WTC11 (cell line): ENCODE measurements at regions not wholly inside any gene's neighbourhood (a gene's known extent, or its start where the extent isn't known, plus 50 kb on each side); places are given as distances from the start of the nearest gene placed in this dataset.

Experiments
- ATAC-seq: fragments of 200-7000 bp; cut with Tn5 transposase; 2 replicates; pipeline ENCODE4 v1.10.0; 2021; ENCODE audit warnings: mild to moderate bottlenecking, moderate library complexity
- CTCF ChIA-PET: fragments of 300-600 bp; sonication (Branson Sonifier 250); formaldehyde crosslinking; loops from one replicate; lab custom pipeline; 2021; ENCODE audit warnings: antibody characterized with exemption; lab: Charles Lee
- POLR2A ChIA-PET: fragments of 350-600 bp; sonication (Branson Sonifier 250); formaldehyde crosslinking; loops from one replicate; lab custom pipeline; 2021; ENCODE audit warnings: antibody characterized with exemption; lab: Charles Lee
- DNase-seq: peaks from one replicate; pipeline ENCODE4 v3.0.0; 2021; ENCODE audit warnings: low spot score
- H3K27ac Mint-ChIP-seq: 2 replicates; pipeline ENCODE4 v1.8.0; 2021; ENCODE audit warnings: mixed read lengths
- H3K27me3 Mint-ChIP-seq: 2 replicates; pipeline ENCODE4 v1.8.0; 2021; ENCODE audit warnings: low read depth, mild to moderate bottlenecking, moderate library complexity, mixed read lengths
- H3K36me3 Mint-ChIP-seq: 2 replicates; pipeline ENCODE4 v1.8.0; 2021; ENCODE audit warnings: mixed read lengths
- H3K4me1 Mint-ChIP-seq: 2 replicates; pipeline ENCODE4 v1.8.0; 2022; ENCODE audit warnings: mixed read lengths
- H3K4me3 Mint-ChIP-seq: 2 replicates; pipeline ENCODE4 v1.8.0; 2021; ENCODE audit warnings: mild to moderate bottlenecking, moderate library complexity, mixed read lengths
- H3K9me3 Mint-ChIP-seq: 2 replicates; pipeline ENCODE4 v1.8.0; 2021; ENCODE audit warnings: mixed read lengths
- ATF3 ChIP-seq: sonication (generic); formaldehyde crosslinking; conservative IDR thresholded peaks from 2 replicates; pipeline ENCODE4 v1.8.1; 2022; ENCODE audit warnings: mild to moderate bottlenecking, missing genetic modification reagents
- CTCF ChIP-seq: fragments of 200-600 bp; IDR thresholded peaks from 2 replicates; pipeline ENCODE4 v1.8.0; 2022; ENCODE audit warnings: antibody characterized with exemption
- ELF4 ChIP-seq: sonication (generic); formaldehyde crosslinking; IDR thresholded peaks from 2 replicates; pipeline ENCODE4 v1.8.1; 2022; ENCODE audit warnings: low read depth, mild to moderate bottlenecking, moderate library complexity, missing genetic modification reagents
- JUN ChIP-seq: sonication (generic); formaldehyde crosslinking; IDR thresholded peaks from 2 replicates; pipeline ENCODE4 v1.8.0; 2023; ENCODE audit warnings: mild to moderate bottlenecking, missing genetic modification reagents
- NFATC4 ChIP-seq: fragments of 250-450 bp; sonication (Bioruptor Pico); IDR thresholded peaks from 2 replicates; pipeline ENCODE4 v1.9.0; 2021; ENCODE audit warnings: mild to moderate bottlenecking
- OVOL2 ChIP-seq: fragments of 250-450 bp; sonication (Bioruptor Pico); IDR thresholded peaks from 2 replicates; pipeline ENCODE4 v1.9.0; 2021; ENCODE audit warnings: mild to moderate bottlenecking, borderline replicate concordance
- TEAD4 ChIP-seq: sonication (generic); formaldehyde crosslinking; IDR thresholded peaks from 2 replicates; pipeline ENCODE4 v1.8.0; 2022; ENCODE audit warnings: mild to moderate bottlenecking, missing genetic modification reagents
- TP53 ChIP-seq: sonication (generic); formaldehyde crosslinking; IDR thresholded peaks from 2 replicates; pipeline ENCODE4 v1.8.1; 2023; ENCODE audit warnings: mild to moderate bottlenecking, missing genetic modification reagents
- ZBTB43 ChIP-seq: sonication (generic); formaldehyde crosslinking; IDR thresholded peaks from 2 replicates; pipeline ENCODE4 v1.8.1; 2023; ENCODE audit warnings: mild to moderate bottlenecking, missing genetic modification reagents
- ZNF138 ChIP-seq: sonication (generic); formaldehyde crosslinking; conservative IDR thresholded peaks from 2 replicates; pipeline ENCODE4 v1.8.1; 2022; ENCODE audit warnings: mild to moderate bottlenecking, moderate library complexity, missing genetic modification reagents
- ZNF263 ChIP-seq: sonication (generic); formaldehyde crosslinking; IDR thresholded peaks from 2 replicates; pipeline ENCODE4 v1.8.1; 2022; ENCODE audit warnings: low read depth, mild to moderate bottlenecking, moderate library complexity, missing genetic modification reagents
- TF ChIP-seq, protein P1 (sequence below): sonication (generic); formaldehyde crosslinking; conservative IDR thresholded peaks from 2 replicates; pipeline ENCODE4 v1.8.1; 2023; ENCODE audit warnings: mild to moderate bottlenecking, low read depth, missing genetic modification reagents, moderate library complexity
- TF ChIP-seq, protein P2 (sequence below): sonication (generic); formaldehyde crosslinking; IDR thresholded peaks from 2 replicates; pipeline ENCODE4 v1.8.0; 2022; ENCODE audit warnings: mild to moderate bottlenecking, missing genetic modification reagents
- TF ChIP-seq, protein P3 (sequence below): sonication (generic); formaldehyde crosslinking; IDR thresholded peaks from 2 replicates; pipeline ENCODE4 v1.8.1; 2022; ENCODE audit warnings: low read depth, mild to moderate bottlenecking, moderate library complexity, missing genetic modification reagents, borderline replicate concordance
- TF ChIP-seq, protein P4 (sequence below): sonication (generic); formaldehyde crosslinking; IDR thresholded peaks from 2 replicates; pipeline ENCODE4 v1.8.0; 2023; ENCODE audit warnings: missing genetic modification reagents

DNA sequence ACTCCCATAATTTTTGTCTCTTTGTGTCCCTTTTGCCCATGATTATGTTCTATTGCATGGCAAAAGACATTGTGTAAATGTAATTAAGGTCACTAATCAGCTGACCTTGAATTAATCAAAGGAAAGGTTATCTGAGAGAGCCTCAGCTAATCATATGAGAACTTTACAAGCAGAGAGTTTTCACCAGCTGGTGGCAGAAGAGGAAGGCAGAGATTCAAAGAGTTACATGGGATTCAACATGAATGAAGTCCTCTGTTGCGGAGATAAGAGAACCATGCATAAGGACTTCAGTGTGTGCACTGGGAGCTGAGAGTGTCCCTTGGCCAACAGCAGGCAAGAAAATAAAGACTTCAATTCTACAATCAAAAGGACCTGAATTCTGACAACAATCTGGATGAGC, 494.1 kb upstream of the ARID1B start:
- POLR2A ChIA-PET, result interaction anchor here (0.6 kb wide), 1 partner anchor 869 kb away, joined by 10 read pairs; no protein-coding TSS in a partner anchor
- no peak overlapping the region for H3K27ac Mint-ChIP-seq
- no peak for ATAC-seq
- peaks cover 20% of the 10 kb centered on the region for H3K9me3 Mint-ChIP-seq
- no peak overlapping the region for H3K4me3 Mint-ChIP-seq
- peaks cover 3% of the 10 kb centered on the region for H3K36me3 Mint-ChIP-seq
- TF ChIP-seq TP53 (no peak), OVOL2 (CRISPR knock-in tag) (no peak), ATF3 (CRISPR knock-in tag) (no peak), ZNF138 (CRISPR knock-in tag) (no peak), ZBTB43 (no peak), NFATC4 (no peak), ZNF263 (no peak), ELF4 (CRISPR knock-in tag) (no peak), TEAD4 (no peak)
- TF ChIP-seq, protein P1, sequence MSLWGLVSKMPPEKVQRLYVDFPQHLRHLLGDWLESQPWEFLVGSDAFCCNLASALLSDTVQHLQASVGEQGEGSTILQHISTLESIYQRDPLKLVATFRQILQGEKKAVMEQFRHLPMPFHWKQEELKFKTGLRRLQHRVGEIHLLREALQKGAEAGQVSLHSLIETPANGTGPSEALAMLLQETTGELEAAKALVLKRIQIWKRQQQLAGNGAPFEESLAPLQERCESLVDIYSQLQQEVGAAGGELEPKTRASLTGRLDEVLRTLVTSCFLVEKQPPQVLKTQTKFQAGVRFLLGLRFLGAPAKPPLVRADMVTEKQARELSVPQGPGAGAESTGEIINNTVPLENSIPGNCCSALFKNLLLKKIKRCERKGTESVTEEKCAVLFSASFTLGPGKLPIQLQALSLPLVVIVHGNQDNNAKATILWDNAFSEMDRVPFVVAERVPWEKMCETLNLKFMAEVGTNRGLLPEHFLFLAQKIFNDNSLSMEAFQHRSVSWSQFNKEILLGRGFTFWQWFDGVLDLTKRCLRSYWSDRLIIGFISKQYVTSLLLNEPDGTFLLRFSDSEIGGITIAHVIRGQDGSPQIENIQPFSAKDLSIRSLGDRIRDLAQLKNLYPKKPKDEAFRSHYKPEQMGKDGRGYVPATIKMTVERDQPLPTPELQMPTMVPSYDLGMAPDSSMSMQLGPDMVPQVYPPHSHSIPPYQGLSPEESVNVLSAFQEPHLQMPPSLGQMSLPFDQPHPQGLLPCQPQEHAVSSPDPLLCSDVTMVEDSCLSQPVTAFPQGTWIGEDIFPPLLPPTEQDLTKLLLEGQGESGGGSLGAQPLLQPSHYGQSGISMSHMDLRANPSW (CRISPR knock-in tag), result no peak
- TF ChIP-seq, protein P2, sequence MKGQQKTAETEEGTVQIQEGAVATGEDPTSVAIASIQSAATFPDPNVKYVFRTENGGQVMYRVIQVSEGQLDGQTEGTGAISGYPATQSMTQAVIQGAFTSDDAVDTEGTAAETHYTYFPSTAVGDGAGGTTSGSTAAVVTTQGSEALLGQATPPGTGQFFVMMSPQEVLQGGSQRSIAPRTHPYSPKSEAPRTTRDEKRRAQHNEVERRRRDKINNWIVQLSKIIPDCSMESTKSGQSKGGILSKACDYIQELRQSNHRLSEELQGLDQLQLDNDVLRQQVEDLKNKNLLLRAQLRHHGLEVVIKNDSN (CRISPR knock-in tag), result no peak
- 0 out of 2 replicates have a peak, but pooled peaks cover 3% of the 10 kb centered on the region for H3K4me1 Mint-ChIP-seq
- no peak for DNase-seq
- H3K27me3 Mint-ChIP-seq, result no peaks in the 10 kb centered on the region
- CTCF ChIA-PET, result interaction anchor here (0.6 kb wide), 1 partner anchor 47 kb away, joined by 6 read pairs; no protein-coding TSS in a partner anchor

DNA sequence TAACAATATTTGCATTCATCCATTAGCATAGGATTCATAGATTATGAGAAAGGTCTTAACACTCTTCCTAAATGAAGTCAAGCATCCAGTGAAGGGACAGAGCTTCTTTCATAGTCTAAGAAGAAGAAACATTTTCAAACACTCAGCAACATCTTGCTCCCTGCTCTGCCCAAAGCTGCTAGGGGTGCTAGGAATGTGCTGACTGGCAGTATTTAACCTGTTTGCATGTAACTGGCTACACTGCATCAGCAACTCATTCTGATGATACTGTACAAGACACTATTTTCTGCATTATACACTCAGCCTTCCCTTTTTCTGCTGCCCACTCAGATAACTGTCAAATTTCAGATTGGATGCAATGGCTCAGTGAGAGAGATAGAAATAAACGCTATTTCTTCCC, 495.1 kb upstream of the ARID1B start:
- no peak overlapping the region for H3K4me3 Mint-ChIP-seq
- no peaks in the 10 kb centered on the region for H3K27me3 Mint-ChIP-seq
- DNase-seq (no peak), ATAC-seq (no peak)
- CTCF ChIA-PET, result interaction anchor here (0.6 kb wide), 1 partner anchor 51 kb away, joined by 4 read pairs; no protein-coding TSS in a partner anchor
- no peak overlapping the region for H3K27ac Mint-ChIP-seq
- peaks cover 30% of the 10 kb centered on the region for H3K9me3 Mint-ChIP-seq
- H3K36me3 Mint-ChIP-seq, result peaks cover 13% of the 10 kb centered on the region
- POLR2A ChIA-PET, result interaction anchor here (0.6 kb wide), 1 partner anchor 433 kb away, joined by 3 read pairs; no protein-coding TSS in a partner anchor
- 0 out of 2 replicates have a peak, but pooled peaks cover 3% of the 10 kb centered on the region for H3K4me1 Mint-ChIP-seq
- TF ChIP-seq, protein P3, sequence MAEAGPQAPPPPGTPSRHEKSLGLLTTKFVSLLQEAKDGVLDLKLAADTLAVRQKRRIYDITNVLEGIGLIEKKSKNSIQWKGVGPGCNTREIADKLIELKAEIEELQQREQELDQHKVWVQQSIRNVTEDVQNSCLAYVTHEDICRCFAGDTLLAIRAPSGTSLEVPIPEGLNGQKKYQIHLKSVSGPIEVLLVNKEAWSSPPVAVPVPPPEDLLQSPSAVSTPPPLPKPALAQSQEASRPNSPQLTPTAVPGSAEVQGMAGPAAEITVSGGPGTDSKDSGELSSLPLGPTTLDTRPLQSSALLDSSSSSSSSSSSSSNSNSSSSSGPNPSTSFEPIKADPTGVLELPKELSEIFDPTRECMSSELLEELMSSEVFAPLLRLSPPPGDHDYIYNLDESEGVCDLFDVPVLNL, result no peak
- no peak for TF ChIP-seq ELF4 (CRISPR knock-in tag)
- no peak for TF ChIP-seq CTCF
- TF ChIP-seq, protein P4, sequence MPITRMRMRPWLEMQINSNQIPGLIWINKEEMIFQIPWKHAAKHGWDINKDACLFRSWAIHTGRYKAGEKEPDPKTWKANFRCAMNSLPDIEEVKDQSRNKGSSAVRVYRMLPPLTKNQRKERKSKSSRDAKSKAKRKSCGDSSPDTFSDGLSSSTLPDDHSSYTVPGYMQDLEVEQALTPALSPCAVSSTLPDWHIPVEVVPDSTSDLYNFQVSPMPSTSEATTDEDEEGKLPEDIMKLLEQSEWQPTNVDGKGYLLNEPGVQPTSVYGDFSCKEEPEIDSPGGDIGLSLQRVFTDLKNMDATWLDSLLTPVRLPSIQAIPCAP (CRISPR knock-in tag), result no peak
- TF ChIP-seq ZNF263, result no peak
- TF ChIP-seq JUN, result no peak
